Vagina (tissue), 2 donors: ENCODE measurements at regions not wholly inside any gene's neighbourhood (a gene's known extent, or its start where the extent isn't known, plus 50 kb on each side); places are given as distances from the start of the nearest gene placed in this dataset.
"Not testable (repeated sequence)": the region's sequence is repeated elsewhere in the genome, so short reads cannot be mapped to it uniquely, and the experiment has no call there.

ENCODE experiments used
- DNase-seq, 2 donors: peaks; one replicate each; pipeline ENCODE4 v3.0.0-alpha.2; 2017; ENCODE audit errors: extremely low spot score in 2 of 2
- H3K27ac ChIP-seq: fragments of 200-600 bp; sonication (generic); one replicate; pipeline ENCODE4 v1.5.1; 2019
- H3K27me3 ChIP-seq: fragments of 200-600 bp; sonication (generic); one replicate; pipeline ENCODE4 v1.5.1; 2019
- H3K36me3 ChIP-seq, 2 donors: fragments of 200-600 bp; sonication (generic); one replicate each; pipeline ENCODE4 v1.5.1; 2017 to 2019
- H3K4me1 ChIP-seq: fragments of 200-600 bp; sonication (generic); one replicate; pipeline ENCODE4 v1.5.1; 2019
- H3K4me3 ChIP-seq, 2 donors: fragments of 200-600 bp; sonication (generic); 1 replicate in 1 of 2; 2 replicates in 1 of 2; pipeline ENCODE4 v1.5.1; 2016 to 2019
- H3K9me3 ChIP-seq: fragments of 200-600 bp; sonication (generic); one replicate; pipeline ENCODE4 v1.5.1; 2019
- CTCF ChIP-seq, 3 experiments: fragments of 450-650 bp in 2 of 3; fragments of 200-600 bp in 1 of 3; sonication (generic) in 1 of 3; IDR thresholded peaks; one replicate each; pipeline ENCODE4 v1.5.1; 2017 to 2019; ENCODE audit warnings: antibody characterized with exemption in 3 of 3, mild to moderate bottlenecking in 2 of 3, moderate library complexity in 2 of 3
- POLR2A ChIP-seq, 2 donors: fragments of 450-650 bp; IDR thresholded peaks; one replicate each; pipeline ENCODE4 v1.6.1; 2017; ENCODE audit warnings: antibody characterized with exemption in 2 of 2, mild to moderate bottlenecking in 2 of 2, moderate library complexity in 2 of 2
- POLR2AphosphoS5 ChIP-seq, 2 donors: sonication (generic); formaldehyde crosslinking; IDR thresholded peaks; one replicate each; pipeline ENCODE4 v1.9.0; 2017; ENCODE audit warnings: antibody characterized with exemption in 2 of 2, mild to moderate bottlenecking in 2 of 2, low read depth in 1 of 2; ENCODE audit not compliant: insufficient read depth in 1 of 2
- intact Hi-C: fragments of 100-400 bp; cut with DNase I; formaldehyde crosslinking; loops from one replicate; pipeline ENCODE4 v1.15.1; 2023

GRCh38 chr5:122615146-122615545 is 159.7 kb upstream of the SNX2 start:
- Histone ChIP-seq H3K4me3 (no peak overlapping the region), H3K9me3 (no peaks in the 10 kb centered on the region), H3K27ac (no peak overlapping the region), H3K4me1 (no peaks in the 10 kb centered on the region), H3K36me3 (no peaks in the 10 kb centered on the region), H3K27me3 (no peaks in the 10 kb centered on the region)
- intact Hi-C loops: no loop called here
- no peak for DNase-seq
- no peak for TF ChIP-seq POLR2A (IDR thresholded peaks at IDR 0.05)
- no peak for TF ChIP-seq POLR2AphosphoS5 (IDR thresholded peaks at IDR 0.05; ENCODE audit: insufficient read depth in 1 of 2, low read depth in 1 of 2)
- TF ChIP-seq CTCF (IDR thresholded peaks at IDR 0.05): no peak

- intact Hi-C loops: no loop called here
- Histone ChIP-seq H3K9me3 (no peaks in the 10 kb centered on the region), H3K27me3 (no peaks in the 10 kb centered on the region), H3K4me3 (no peak overlapping the region), H3K4me1 (no peaks in the 10 kb centered on the region), H3K27ac (no peak overlapping the region), H3K36me3 (no peaks in the 10 kb centered on the region)
- DNase-seq: no peak
- TF ChIP-seq POLR2A (IDR thresholded peaks at IDR 0.05) (no peak), CTCF (IDR thresholded peaks at IDR 0.05) (no peak), POLR2AphosphoS5 (IDR thresholded peaks at IDR 0.05; ENCODE audit: insufficient read depth in 1 of 2, low read depth in 1 of 2) (no peak)
Observed at GRCh38 chr5:122615832-122616231, 159.0 kb upstream of the SNX2 start.

- H3K4me1 ChIP-seq, H3K36me3 ChIP-seq, H3K27ac ChIP-seq, H3K4me3 ChIP-seq, intact Hi-C loops, H3K27me3 ChIP-seq, H3K9me3 ChIP-seq, DNase-seq: not testable (repeated sequence)
Observed at GRCh38 chr5:122618046-122618445, 156.8 kb upstream of the SNX2 start.

- not testable (repeated sequence) for DNase-seq, H3K4me1 ChIP-seq
Observed at GRCh38 chr5:122620768-122621167, 154.1 kb upstream of the SNX2 start.

GRCh38 chr5:122628714-122629113 is 146.2 kb upstream of the SNX2 start:
- intact Hi-C loops, H3K27ac ChIP-seq, H3K36me3 ChIP-seq, DNase-seq, H3K27me3 ChIP-seq, H3K4me3 ChIP-seq, H3K4me1 ChIP-seq, H3K9me3 ChIP-seq: not testable (repeated sequence)

More at GRCh38 chr5:122620768-122621167, 154.1 kb upstream of the SNX2 start:
- H3K9me3 ChIP-seq, H3K27me3 ChIP-seq, H3K27ac ChIP-seq, H3K36me3 ChIP-seq, H3K4me3 ChIP-seq, intact Hi-C loops: not testable (repeated sequence)

GRCh38 chr5:122629121-122629677 is 145.7 kb upstream of the SNX2 start:
- no peak overlapping the region for H3K4me3 ChIP-seq
- H3K9me3 ChIP-seq: no peaks in the 10 kb centered on the region
- no peaks in the 10 kb centered on the region for H3K27me3 ChIP-seq
- TF ChIP-seq POLR2AphosphoS5 (IDR thresholded peaks at IDR 0.05; ENCODE audit: insufficient read depth in 1 of 2, low read depth in 1 of 2) (no peak), POLR2A (IDR thresholded peaks at IDR 0.05) (no peak), CTCF (IDR thresholded peaks at IDR 0.05) (no peak)
- H3K27ac ChIP-seq: no peak overlapping the region
- H3K4me1 ChIP-seq: no peaks in the 10 kb centered on the region
- no peak for DNase-seq
- H3K36me3 ChIP-seq: no peaks in the 10 kb centered on the region
- intact Hi-C loops: no loop called here

- Histone ChIP-seq H3K27me3 (no peaks in the 10 kb centered on the region), H3K9me3 (no peaks in the 10 kb centered on the region), H3K4me3 (no peak overlapping the region), H3K36me3 (no peaks in the 10 kb centered on the region), H3K4me1 (no peaks in the 10 kb centered on the region), H3K27ac (no peak overlapping the region)
- TF ChIP-seq POLR2AphosphoS5 (IDR thresholded peaks at IDR 0.05; ENCODE audit: insufficient read depth in 1 of 2, low read depth in 1 of 2) (no peak), CTCF (IDR thresholded peaks at IDR 0.05) (no peak), POLR2A (IDR thresholded peaks at IDR 0.05) (no peak)
- intact Hi-C loops: no loop called here
- DNase-seq: no peak
Observed at GRCh38 chr5:122638581-122638980, 136.3 kb upstream of the SNX2 start.
